NOMO-1 treated with dmso at 0.1 percent for 144 hours (cell line): ENCODE measurements at regions not wholly inside any gene's neighbourhood (a gene's known extent, or its start where the extent isn't known, plus 50 kb on each side); places are given as distances from the start of the nearest gene placed in this dataset.

Source experiments
- DNase-seq: peaks from one replicate; lab custom pipeline; 2025; ENCODE audit not compliant: unreplicated experiment; lab: John Stamatoyannopoulos, UW

DNA sequence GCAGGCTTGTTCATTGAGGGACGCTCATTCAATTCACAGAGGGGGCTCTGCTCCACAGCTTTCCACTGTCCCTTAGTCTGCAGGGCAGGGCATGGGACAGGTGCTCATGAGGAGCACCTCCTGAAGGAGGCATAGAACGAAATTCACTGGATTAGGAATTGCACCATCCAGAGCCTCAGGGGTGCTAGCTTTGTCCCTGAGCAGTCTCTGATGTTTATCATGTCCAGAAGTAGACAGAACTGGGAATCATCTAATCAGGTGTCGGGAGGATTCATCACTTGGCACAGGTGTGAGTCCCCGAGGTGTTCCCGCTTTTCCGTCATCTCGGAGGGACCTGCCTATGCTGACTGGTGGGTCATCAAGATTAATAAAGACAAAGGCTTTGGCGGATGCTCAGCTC, 321.4 kb downstream of the AJAP1 start:
- no peak for DNase-seq

DNA sequence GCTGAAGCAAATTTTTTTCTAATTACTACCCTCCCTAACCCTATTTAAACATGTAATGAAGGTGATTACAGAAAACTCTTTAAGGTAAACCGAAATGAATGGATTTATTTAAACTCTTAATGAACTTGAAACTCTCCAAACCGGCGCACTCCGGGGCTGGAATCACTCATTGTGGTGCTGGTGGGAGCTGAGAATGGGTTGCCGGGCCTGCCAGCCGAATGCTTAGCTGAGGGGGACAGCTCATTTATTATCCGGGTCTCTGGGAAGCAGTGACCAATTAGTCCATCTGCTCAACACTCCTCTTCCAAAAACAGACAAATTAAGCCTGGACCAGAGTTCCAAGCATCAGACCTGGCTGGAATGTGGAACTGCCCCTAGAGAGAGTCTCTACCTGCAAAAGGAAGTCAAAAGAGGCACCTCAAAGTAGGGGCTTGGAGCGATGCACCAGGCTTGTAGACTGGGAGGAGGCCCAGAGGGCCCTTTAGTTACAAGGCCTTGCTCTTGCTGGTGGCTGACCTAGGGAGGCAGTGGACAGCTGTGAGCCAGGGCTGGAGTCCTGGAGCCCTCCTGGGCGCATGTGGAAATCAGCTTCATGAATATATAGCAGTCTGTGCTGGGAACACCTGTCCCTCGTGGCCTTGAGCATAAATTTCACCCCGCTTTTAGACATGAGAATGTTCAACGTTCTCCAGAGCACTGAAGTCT, 320.7 kb downstream of the AJAP1 start:
- no peak for DNase-seq

- DNase-seq = no peak
These were observed 318.9 kb downstream of the AJAP1 start for GRCh38 chr1:4973341-4973740.

GRCh38 chr1:4972761-4973320, 318.4 kb downstream of the AJAP1 start:
- no peak for DNase-seq

DNA sequence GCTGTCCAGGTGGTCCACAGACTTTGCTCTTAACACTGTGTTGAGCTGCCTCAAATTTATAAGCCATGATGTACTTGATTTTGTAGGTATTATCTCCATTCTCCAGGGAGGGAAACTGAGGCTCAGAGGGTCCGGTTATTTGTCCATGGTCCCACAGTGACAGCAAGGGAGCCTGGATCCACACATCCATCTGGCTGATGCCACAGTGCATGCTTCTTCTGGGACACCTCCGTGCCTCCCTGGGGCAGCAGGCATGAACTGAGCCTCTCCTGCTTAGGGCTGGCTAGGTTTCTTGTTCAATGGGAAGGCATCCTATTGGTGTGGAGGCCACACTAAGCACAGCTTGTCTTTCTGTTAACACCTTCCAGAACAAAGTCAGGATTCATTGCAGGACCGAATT, 317.3 kb downstream of the AJAP1 start:
- DNase-seq = no peak

- no peak for DNase-seq
These were observed 316.1 kb downstream of the AJAP1 start for GRCh38 chr1:4970532-4970931.

DNA sequence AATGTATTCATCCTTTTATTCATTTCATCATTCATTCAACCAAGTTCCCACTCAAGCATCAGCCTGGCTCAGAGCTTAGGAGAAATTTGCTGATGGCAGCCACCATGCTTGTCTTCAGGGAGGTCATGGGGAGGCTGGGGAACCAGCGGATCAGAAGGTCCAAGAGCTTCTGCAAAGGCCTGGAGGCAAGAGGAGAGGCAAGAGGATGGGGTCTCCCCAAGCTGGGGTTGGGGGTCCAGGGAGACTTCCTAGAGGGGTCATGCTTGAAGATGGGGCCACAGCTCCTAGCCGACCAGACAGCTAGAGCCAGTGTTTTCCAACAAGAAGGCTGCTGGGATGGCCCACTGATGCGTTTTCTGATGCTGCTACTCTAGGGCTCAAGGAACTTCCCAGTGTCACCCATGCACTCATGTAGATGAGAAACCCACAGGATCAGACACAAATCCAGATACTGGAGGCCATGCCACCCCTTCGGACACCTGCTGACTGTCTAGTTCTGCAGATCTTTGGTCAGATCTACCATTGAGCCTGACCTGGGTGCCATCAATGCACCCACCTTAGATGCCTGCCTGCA, 315.2 kb downstream of the AJAP1 start:
- DNase-seq = no peak

- DNase-seq = no peak
These were observed 311.1 kb downstream of the AJAP1 start for GRCh38 chr1:4965346-4966075.

- DNase-seq = no peak
These were observed 310.4 kb downstream of the AJAP1 start for GRCh38 chr1:4964634-4965345.

DNA sequence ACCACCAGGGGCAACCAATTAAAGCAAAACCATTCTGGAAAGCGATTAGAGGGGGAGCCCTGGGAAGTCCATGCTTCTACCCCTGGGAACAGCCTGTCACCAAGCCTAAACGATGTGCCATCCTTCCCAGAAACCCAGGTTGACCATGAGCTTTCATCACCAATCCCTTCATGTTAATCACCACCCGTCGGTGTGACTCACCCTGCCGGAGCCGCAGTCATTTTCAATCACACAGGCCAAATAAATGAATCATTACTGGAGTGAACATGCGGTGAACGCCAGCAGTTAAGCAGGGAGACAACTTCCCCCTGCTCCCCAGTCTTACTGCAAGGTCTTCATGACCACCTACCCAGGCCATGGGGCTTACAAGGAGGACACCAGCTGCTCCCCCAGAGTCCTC, 308.8 kb downstream of the AJAP1 start:
- no peak for DNase-seq

- DNase-seq = no peak
These were observed 308.4 kb downstream of the AJAP1 start for GRCh38 chr1:4962836-4963235.

DNA sequence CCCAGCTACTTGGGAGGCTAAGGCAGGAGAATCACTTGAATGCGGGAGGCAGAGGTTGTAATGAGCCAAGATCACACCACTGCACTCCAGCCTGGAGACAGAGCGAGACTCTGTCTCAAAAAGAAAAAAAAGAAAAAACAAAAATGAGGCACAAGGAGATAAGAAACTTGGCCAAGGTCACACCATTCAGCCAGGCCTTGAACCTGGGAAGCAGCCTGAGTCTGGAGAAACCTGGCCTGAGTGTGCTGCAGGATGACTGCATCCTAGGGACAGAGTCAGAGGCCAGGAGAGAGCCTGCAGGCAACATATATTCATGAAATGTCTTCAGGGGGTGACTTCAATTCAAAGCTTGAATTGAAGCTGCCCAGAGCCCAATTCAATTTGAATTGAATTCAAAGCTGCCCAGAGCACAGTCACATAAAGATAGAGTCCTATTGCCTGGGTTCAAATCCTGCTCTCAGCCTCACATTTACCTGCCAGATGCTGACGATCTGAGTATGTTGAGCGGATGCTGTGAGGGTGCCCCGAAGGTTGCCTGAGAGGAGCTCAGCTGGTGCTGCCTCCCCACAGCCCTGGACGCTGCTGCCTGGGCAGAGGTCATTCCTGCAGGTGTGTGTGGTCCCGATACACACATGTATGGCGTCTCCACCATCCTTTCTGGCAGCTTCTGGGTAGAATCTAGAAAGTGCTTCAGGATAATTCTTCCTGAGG, 307.7 kb downstream of the AJAP1 start:
- no peak for DNase-seq

GRCh38 chr1:4960782-4961475, 306.5 kb downstream of the AJAP1 start:
- no peak for DNase-seq

DNA sequence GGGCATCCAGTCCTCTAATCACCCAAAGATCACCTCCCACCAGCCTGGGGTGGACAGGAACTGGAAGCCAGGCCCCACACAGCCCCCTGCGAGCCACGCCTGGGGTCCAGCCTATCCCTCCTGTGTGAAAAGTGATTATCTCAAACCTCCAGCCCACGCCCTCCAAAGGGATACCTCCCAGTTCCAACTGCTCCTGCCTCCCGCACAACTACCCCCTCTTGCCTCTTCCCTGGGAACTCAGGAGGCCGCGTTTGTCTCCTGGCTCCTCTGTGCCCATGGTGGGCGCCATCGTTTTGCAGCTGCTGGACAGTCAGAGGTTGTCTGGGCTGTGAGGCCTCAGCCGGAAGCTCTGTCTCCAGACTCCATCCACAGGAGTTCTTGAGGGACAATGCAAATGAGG, 305.9 kb downstream of the AJAP1 start:
- DNase-seq = no peak

DNA sequence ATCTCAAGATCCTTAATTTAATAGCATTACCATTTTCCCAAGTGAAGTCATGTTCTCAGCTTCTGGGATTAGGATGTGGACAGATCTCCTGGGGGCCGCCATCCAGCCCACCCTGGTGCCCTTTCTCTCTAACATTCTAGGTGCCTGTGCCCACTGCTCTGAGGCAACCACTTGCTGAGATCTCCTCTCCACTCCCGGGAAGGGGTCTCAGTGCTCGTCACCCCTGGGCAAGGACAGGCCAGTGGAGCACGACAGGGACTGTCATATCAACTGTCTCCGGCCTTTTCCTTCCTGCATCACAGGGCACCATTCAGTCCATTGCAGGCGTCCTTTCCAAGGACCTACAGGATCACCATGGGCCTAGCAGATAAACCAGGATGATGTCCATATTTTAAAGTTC, 304.8 kb downstream of the AJAP1 start:
- no peak for DNase-seq

GRCh38 chr1:4957027-4957426, 302.6 kb downstream of the AJAP1 start:
- DNase-seq = no peak

DNA sequence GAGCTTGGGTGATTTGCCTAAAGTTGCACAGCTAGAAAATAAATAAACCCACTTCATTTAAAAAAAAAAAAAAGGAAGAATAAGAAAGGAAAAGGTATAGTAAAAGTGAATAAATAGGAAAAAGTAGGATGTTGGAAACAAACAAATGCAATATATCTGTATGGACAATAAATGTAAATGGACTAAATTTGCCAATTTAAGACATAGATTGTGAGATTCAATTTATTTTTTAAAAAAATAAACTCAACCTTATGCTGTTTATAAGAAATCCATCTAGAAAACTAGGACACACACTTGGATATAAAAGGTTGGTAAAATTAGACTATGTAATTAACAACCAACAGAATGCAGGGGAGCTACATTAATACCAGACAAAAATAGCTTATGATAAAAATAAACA, 300.0 kb downstream of the AJAP1 start:
- no peak for DNase-seq

- DNase-seq = no peak
These were observed 297.2 kb downstream of the AJAP1 start for GRCh38 chr1:4951601-4952000.

- no peak for DNase-seq
These were observed 291.9 kb downstream of the AJAP1 start for GRCh38 chr1:4946343-4946742.

DNA sequence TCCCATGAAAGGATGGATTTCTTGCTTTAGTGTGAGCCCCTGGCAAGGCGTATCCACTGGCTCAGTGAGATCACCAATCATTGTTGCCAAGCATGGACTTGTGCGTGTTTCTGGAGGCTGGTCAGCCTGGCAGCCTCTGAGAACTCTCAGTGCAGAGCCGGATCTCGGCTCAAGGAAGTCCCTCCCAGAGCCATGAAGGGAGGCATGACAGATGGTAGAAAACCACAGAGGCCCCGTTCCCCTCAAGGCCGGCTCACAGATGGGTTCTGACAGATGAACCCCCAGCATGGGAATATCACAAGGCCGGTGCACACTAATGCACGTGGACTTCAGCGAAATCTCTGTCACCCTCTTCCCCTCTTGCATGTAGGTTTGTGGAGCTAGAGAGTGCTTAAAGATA, 290.5 kb downstream of the AJAP1 start:
- no peak for DNase-seq
